Peyer's patch (tissue), 4 donors: ENCODE measurements at regions not wholly inside any gene's neighbourhood (a gene's known extent, or its start where the extent isn't known, plus 50 kb on each side); places are given as distances from the start of the nearest gene placed in this dataset.

Experiments used
- POLR2A ChIP-seq, 2 donors: fragments of 450-650 bp; IDR thresholded peaks; one replicate each; pipeline ENCODE4 v1.5.1; 2017; ENCODE audit warnings: antibody characterized with exemption in 2 of 2, mild to moderate bottlenecking in 2 of 2, moderate library complexity in 2 of 2
- TF ChIP-seq, protein P1 (sequence below), 6 experiments: fragments of 450-650 bp in 4 of 6; fragments of 200-600 bp in 2 of 6; sonication (generic) in 1 of 6; IDR thresholded peaks; one replicate each; pipeline ENCODE4 v1.5.1; 2017 to 2019; ENCODE audit warnings: antibody characterized with exemption in 6 of 6, mild to moderate bottlenecking in 3 of 6, moderate library complexity in 1 of 6

DNA sequence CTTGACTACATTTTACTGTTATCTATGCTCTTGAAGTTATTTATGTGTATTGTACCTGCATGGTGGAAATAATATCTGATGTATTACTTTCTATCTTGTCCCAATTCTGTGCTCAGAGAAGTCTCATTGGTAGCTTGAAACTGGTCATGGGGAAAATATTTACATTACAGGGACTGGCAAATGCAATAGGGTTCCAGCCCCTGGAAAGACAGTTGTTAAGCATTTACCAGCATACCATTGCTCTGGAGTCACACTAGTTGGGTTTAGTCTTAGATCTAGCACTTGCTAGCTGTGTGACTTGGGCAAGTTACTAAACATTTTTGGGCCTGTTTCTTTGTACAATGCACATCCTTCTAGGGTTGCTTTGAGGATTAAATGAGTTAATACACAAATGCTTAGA is 86.3 kb upstream of the NRXN3 start:
- TF ChIP-seq, protein P1, sequence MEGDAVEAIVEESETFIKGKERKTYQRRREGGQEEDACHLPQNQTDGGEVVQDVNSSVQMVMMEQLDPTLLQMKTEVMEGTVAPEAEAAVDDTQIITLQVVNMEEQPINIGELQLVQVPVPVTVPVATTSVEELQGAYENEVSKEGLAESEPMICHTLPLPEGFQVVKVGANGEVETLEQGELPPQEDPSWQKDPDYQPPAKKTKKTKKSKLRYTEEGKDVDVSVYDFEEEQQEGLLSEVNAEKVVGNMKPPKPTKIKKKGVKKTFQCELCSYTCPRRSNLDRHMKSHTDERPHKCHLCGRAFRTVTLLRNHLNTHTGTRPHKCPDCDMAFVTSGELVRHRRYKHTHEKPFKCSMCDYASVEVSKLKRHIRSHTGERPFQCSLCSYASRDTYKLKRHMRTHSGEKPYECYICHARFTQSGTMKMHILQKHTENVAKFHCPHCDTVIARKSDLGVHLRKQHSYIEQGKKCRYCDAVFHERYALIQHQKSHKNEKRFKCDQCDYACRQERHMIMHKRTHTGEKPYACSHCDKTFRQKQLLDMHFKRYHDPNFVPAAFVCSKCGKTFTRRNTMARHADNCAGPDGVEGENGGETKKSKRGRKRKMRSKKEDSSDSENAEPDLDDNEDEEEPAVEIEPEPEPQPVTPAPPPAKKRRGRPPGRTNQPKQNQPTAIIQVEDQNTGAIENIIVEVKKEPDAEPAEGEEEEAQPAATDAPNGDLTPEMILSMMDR (IDR thresholded peaks at IDR 0.05) = no peak
- TF ChIP-seq POLR2A (IDR thresholded peaks at IDR 0.05) = no peak
